ENCODE measurements at regions not wholly inside any gene's neighbourhood (a gene's known extent, or its start where the extent isn't known, plus 50 kb on each side); places are given as distances from the start of the nearest gene placed in this dataset.

- H3K27ac ChIP-seq (ENCODE audit: low read depth, low read length), result no peak overlapping the region
- no peak overlapping the region for H3K4me2 ChIP-seq (ENCODE audit: low read length)
- DNase-seq (ENCODE audit: low read depth, low spot score) (no peak), ATAC-seq (no peak)
- no peak overlapping the region for H3K4me3 ChIP-seq (replicated peaks in 1 of 2; ENCODE audit: low read depth in 1 of 2, low read length in 2 of 2)
- H2AFZ ChIP-seq (ENCODE audit: low read depth, low read length, poor library complexity, severe bottlenecking), result no peak overlapping the region
- H3K27me3 ChIP-seq (ENCODE audit: insufficient read depth, low read length), result no peaks in the 10 kb centered on the region
- no TSS peak for BruUV-seq (replicated peaks)
- peaks cover 10 to 27% of the 10 kb centered on the region in 2 experiments for H3K4me1 ChIP-seq (ENCODE audit: control insufficient read depth in 1 of 2, insufficient read depth in 2 of 2, low read length in 2 of 2)
- intact Hi-C loops (cut with micrococcal nuclease), result no loop called here
- ChIA-PET CTCF (no interaction called here), RAD21 (ENCODE audit: low non-redundant PET in 1 of 2, low total read pairs in 2 of 2, uncharacterized antibody in 2 of 2, unreplicated experiment in 2 of 2) (no interaction called here), POLR2A (no interaction called here)
- H4K20me1 ChIP-seq (ENCODE audit: insufficient read depth), result no peaks in the 10 kb centered on the region
- H3K9me2 ChIP-seq (ENCODE audit: insufficient read depth), result no peaks in the 10 kb centered on the region
- H3K36me3 ChIP-seq (ENCODE audit: control insufficient read depth in 1 of 2, insufficient read depth in 2 of 2, low read length in 2 of 2), result no peaks in the 10 kb centered on the region
- no peaks in the 10 kb centered on the region for H3K9me3 ChIP-seq (ENCODE audit: control insufficient read depth in 1 of 2, insufficient read depth in 1 of 2, low read depth in 1 of 2, low read length in 2 of 2)
- no peak for TF ChIP-seq YY1 (IDR thresholded peaks at IDR 0.05; ENCODE audit: extremely low read depth, insufficient replicate concordance, low read depth, low read length)
- TF ChIP-seq ATF3 (IDR thresholded peaks at IDR 0.05), result no peak
- TF ChIP-seq CTCF (IDR thresholded peaks at IDR 0.05 in 2 of 3, conservative IDR thresholded peaks at IDR 0.05 in 1 of 3; ENCODE audit: borderline replicate concordance in 1 of 3, insufficient read depth in 1 of 3, low read depth in 2 of 3, low read length in 2 of 3), result no peak
- no peak for TF ChIP-seq MAX (IDR thresholded peaks at IDR 0.05)
- no peak for TF ChIP-seq FOSL1 (IDR thresholded peaks at IDR 0.05; ENCODE audit: low read depth)
- no peak for TF ChIP-seq SRF (IDR thresholded peaks at IDR 0.05; ENCODE audit: low read depth)
- no peak for TF ChIP-seq POLR2AphosphoS5 (IDR thresholded peaks at IDR 0.05; ENCODE audit: low read depth, low read length)
- TF ChIP-seq RAD21 (IDR thresholded peaks at IDR 0.05; ENCODE audit: low read depth), result no peak
- TF ChIP-seq CEBPB (IDR thresholded peaks at IDR 0.05; ENCODE audit: low read depth), result no peak
- no peak for TF ChIP-seq ZFX (IDR thresholded peaks at IDR 0.05)
- H3K9ac ChIP-seq (ENCODE audit: low read length), result no peak overlapping the region
- no peaks in the 10 kb centered on the region for H3K79me2 ChIP-seq (ENCODE audit: insufficient read depth, low read length)
These were observed 84.4 kb upstream of the MLN start for GRCh38 chr6:33888183-33888582.

All from HCT116 (cell line).